ENCODE measurements at regions not wholly inside any gene's neighbourhood (a gene's known extent, or its start where the extent isn't known, plus 50 kb on each side); places are given as distances from the start of the nearest gene placed in this dataset.

DNA sequence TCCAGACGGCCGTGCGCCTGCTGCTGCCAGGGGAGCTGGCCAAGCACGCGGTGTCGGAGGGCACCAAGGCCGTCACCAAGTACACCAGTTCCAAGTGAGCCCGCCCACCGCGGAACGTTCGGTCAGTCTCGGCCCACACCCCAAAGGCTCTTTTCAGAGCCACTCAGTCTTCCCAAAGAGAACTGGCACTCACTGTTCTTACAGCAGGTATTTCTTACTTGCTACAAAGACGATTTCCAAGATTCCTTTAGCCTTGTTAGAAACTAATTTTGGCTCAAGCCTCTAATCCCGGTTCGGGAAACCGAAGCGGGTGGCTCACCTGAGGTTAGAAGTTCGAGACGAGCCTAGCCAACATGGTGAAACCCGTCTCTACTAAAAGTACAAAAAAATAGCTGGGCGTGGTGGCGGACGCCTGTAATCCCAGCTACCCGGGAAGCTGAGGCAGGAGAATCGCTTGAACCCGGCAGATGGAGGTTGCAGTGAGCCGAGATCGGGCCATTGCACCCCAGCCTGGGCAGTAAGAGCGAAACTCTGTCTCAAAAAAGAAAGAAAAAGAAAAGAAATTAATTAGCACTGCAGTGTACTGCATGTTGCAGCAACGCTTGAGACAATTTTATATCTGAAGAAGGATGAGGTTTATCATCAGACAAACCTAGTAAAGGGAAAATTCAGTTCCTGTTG is 73.1 kb downstream of the OR2B2 start:
- TF ChIP-seq, protein P1, sequence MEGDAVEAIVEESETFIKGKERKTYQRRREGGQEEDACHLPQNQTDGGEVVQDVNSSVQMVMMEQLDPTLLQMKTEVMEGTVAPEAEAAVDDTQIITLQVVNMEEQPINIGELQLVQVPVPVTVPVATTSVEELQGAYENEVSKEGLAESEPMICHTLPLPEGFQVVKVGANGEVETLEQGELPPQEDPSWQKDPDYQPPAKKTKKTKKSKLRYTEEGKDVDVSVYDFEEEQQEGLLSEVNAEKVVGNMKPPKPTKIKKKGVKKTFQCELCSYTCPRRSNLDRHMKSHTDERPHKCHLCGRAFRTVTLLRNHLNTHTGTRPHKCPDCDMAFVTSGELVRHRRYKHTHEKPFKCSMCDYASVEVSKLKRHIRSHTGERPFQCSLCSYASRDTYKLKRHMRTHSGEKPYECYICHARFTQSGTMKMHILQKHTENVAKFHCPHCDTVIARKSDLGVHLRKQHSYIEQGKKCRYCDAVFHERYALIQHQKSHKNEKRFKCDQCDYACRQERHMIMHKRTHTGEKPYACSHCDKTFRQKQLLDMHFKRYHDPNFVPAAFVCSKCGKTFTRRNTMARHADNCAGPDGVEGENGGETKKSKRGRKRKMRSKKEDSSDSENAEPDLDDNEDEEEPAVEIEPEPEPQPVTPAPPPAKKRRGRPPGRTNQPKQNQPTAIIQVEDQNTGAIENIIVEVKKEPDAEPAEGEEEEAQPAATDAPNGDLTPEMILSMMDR (IDR thresholded peaks at IDR 0.05): no peak
- TF ChIP-seq POLR2A (IDR thresholded peaks at IDR 0.05): no peak
